OCI-M2 (cell line): ENCODE measurements at regions not wholly inside any gene's neighbourhood (a gene's known extent, or its start where the extent isn't known, plus 50 kb on each side); places are given as distances from the start of the nearest gene placed in this dataset.

Experiments used
- DNase-seq: peaks from one replicate; lab custom pipeline; 2025; ENCODE audit not compliant: unreplicated experiment; lab: John Stamatoyannopoulos, UW

- no peak for DNase-seq
Observed at GRCh38 chr1:239861985-239862384, 229.7 kb upstream of the FMN2 start.

- no peak for DNase-seq
Observed at GRCh38 chr1:239868058-239868832, 223.4 kb upstream of the FMN2 start.

- no peak for DNase-seq
Observed at GRCh38 chr1:239870194-239870593, 221.5 kb upstream of the FMN2 start.

GRCh38 chr1:239872626-239873025, 219.1 kb upstream of the FMN2 start:
- no peak for DNase-seq

- DNase-seq, result no peak
Observed at GRCh38 chr1:239874831-239875230, 216.9 kb upstream of the FMN2 start.

GRCh38 chr1:239879321-239880170, 212.1 kb upstream of the FMN2 start:
- no peak for DNase-seq

GRCh38 chr1:239882967-239883366, 208.7 kb upstream of the FMN2 start:
- DNase-seq, result no peak

GRCh38 chr1:239884796-239885195, 206.9 kb upstream of the FMN2 start:
- no peak for DNase-seq

- no peak for DNase-seq
Observed at GRCh38 chr1:239886266-239886665, 205.4 kb upstream of the FMN2 start.

- no peak for DNase-seq
Observed at GRCh38 chr1:239888639-239889038, 203.0 kb upstream of the FMN2 start.

- DNase-seq, result no peak
Observed at GRCh38 chr1:239891621-239892358, 199.9 kb upstream of the FMN2 start.

GRCh38 chr1:239892602-239893001, 199.1 kb upstream of the FMN2 start:
- no peak for DNase-seq

GRCh38 chr1:239893127-239893731, 198.5 kb upstream of the FMN2 start:
- no peak for DNase-seq

GRCh38 chr1:239896569-239896968, 195.1 kb upstream of the FMN2 start:
- DNase-seq, result no peak

- no peak for DNase-seq
Observed at GRCh38 chr1:239896980-239897379, 194.7 kb upstream of the FMN2 start.

- DNase-seq, result no peak
Observed at GRCh38 chr1:239897458-239897857, 194.2 kb upstream of the FMN2 start.

- DNase-seq, result peak; percentile 6
Observed at GRCh38 chr1:239898062-239898730, 193.5 kb upstream of the FMN2 start.

GRCh38 chr1:239899747-239900146, 191.9 kb upstream of the FMN2 start:
- no peak for DNase-seq

GRCh38 chr1:239906394-239906793, 185.3 kb upstream of the FMN2 start:
- no peak for DNase-seq

GRCh38 chr1:239909898-239910297, 181.8 kb upstream of the FMN2 start:
- DNase-seq, result no peak

GRCh38 chr1:239912471-239912870, 179.2 kb upstream of the FMN2 start:
- DNase-seq, result no peak
